Keratinocyte (primary cell): ENCODE measurements at regions not wholly inside any gene's neighbourhood (a gene's known extent, or its start where the extent isn't known, plus 50 kb on each side); places are given as distances from the start of the nearest gene placed in this dataset.

Experiments used
- DNase-seq: peaks from one replicate; pipeline ENCODE4 v3.0.0-alpha.2; 2011; ENCODE audit warnings: low read depth, missing footprints, low spot score
- FAIRE-seq: peaks from 2 replicates; lab custom pipeline; 2011; peaks lifted over from hg19 to GRCh38; lab: Jason Lieb, UNC
- H2AFZ ChIP-seq: 2 replicates; pipeline ENCODE4 v1.6.0; 2012; ENCODE audit warnings: low read length, control low read depth, inconsistent platforms; ENCODE audit not compliant: control insufficient read depth
- H3K27ac ChIP-seq: 2 replicates; pipeline ENCODE4 v1.5.1; 2011; ENCODE audit warnings: low read length; ENCODE audit not compliant: control insufficient read depth, insufficient read depth
- H3K27me3 ChIP-seq: 3 replicates; pipeline ENCODE4 v1.6.0; 2011; ENCODE audit warnings: low read length; ENCODE audit not compliant: control insufficient read depth, insufficient read depth; ENCODE audit errors: extremely low read depth
- H3K36me3 ChIP-seq, 2 experiments: 2 replicates in 1 of 2; 3 replicates in 1 of 2; pipeline ENCODE4 v1.5.1; 2011; ENCODE audit warnings: low read length in 2 of 2, mild to moderate bottlenecking in 1 of 2; ENCODE audit not compliant: control insufficient read depth in 2 of 2, insufficient read depth in 2 of 2; ENCODE audit errors: extremely low read depth in 1 of 2
- H3K4me1 ChIP-seq: 3 replicates; pipeline ENCODE4 v1.5.1; 2011; ENCODE audit warnings: low read length; ENCODE audit not compliant: control insufficient read depth, insufficient read depth; ENCODE audit errors: extremely low read depth
- H3K4me2 ChIP-seq: 3 replicates; pipeline ENCODE4 v1.6.0; 2011; ENCODE audit warnings: low read depth, low read length; ENCODE audit not compliant: control insufficient read depth, insufficient read depth; ENCODE audit errors: extremely low read depth
- H3K4me3 ChIP-seq, 3 experiments: fragments of 200-600 bp in 1 of 3; sonication (generic) in 1 of 3; 2 replicates in 2 of 3; 3 replicates in 1 of 3; pipeline ENCODE4 v1.5.1; 2011 to 2016; ENCODE audit warnings: low read length in 3 of 3, mild to moderate bottlenecking in 3 of 3, control low read depth in 2 of 3, inconsistent platforms in 1 of 3, low read depth in 1 of 3, mixed read lengths in 1 of 3, mixed run types in 1 of 3, moderate library complexity in 1 of 3; ENCODE audit not compliant: control insufficient read depth in 2 of 3, insufficient read depth in 2 of 3; ENCODE audit errors: extremely low read depth in 1 of 3
- H3K79me2 ChIP-seq: 2 replicates; pipeline ENCODE4 v1.6.0; 2012; ENCODE audit warnings: low read length; ENCODE audit not compliant: control insufficient read depth, insufficient read depth
- H3K9ac ChIP-seq: 3 replicates; pipeline ENCODE4 v1.6.0; 2011; ENCODE audit warnings: low read length; ENCODE audit not compliant: control insufficient read depth, insufficient read depth; ENCODE audit errors: extremely low read depth
- H3K9me1 ChIP-seq: 3 replicates; pipeline ENCODE4 v1.6.0; 2011; ENCODE audit warnings: low read length; ENCODE audit not compliant: control insufficient read depth, insufficient read depth; ENCODE audit errors: extremely low read depth
- H3K9me3 ChIP-seq: 2 replicates; pipeline ENCODE4 v1.5.1; 2012; ENCODE audit warnings: low read depth, low read length; ENCODE audit not compliant: control insufficient read depth
- H4K20me1 ChIP-seq: 3 replicates; pipeline ENCODE4 v1.6.0; 2011; ENCODE audit warnings: low read length; ENCODE audit not compliant: control insufficient read depth, insufficient read depth; ENCODE audit errors: extremely low read depth
- CTCF ChIP-seq, 3 experiments: IDR thresholded peaks in 1 of 3; conservative IDR thresholded peaks in 1 of 3; optimal IDR thresholded peaks in 1 of 3; 2 replicates in 2 of 3; 3 replicates in 1 of 3; pipeline versions ENCODE3 to v1.5.1; 2011; ENCODE audit warnings: low read length in 3 of 3, mild to moderate bottlenecking in 3 of 3, moderate library complexity in 2 of 3, control low read depth in 1 of 3, inconsistent platforms in 1 of 3; ENCODE audit not compliant: insufficient read depth in 2 of 3; ENCODE audit errors: extremely low read depth in 1 of 3
- EZH2 ChIP-seq: IDR thresholded peaks from one replicate; pipeline ENCODE4 v1.6.1; 2012; ENCODE audit warnings: inconsistent platforms, mild to moderate bottlenecking, low read length, moderate library complexity
- dilution Hi-C: fragments of 300-500 bp; cut with MboI; formaldehyde crosslinking; loops from one replicate; pipeline ENCODE4 v1.7.0; 2020; ENCODE audit warnings: low sequenced_read_pairs; ENCODE audit not compliant: extremely low pct_ligation_motif_present

GRCh38 chr15:98437752-98438151, 210.6 kb upstream of the IGF1R start:
- FAIRE-seq, result no peak
- H3K4me1 ChIP-seq, result no peaks in the 10 kb centered on the region

GRCh38 chr15:98438326-98438725, 210.0 kb upstream of the IGF1R start:
- TF ChIP-seq CTCF (optimal IDR thresholded peaks at IDR 0.05 in 1 of 3, IDR thresholded peaks at IDR 0.05 in 1 of 3, conservative IDR thresholded peaks at IDR 0.05 in 1 of 3; ENCODE audit: extremely low read depth in 1 of 3, insufficient read depth in 2 of 3, low read length in 3 of 3) (no peak), EZH2 (no peak)
- Histone ChIP-seq H3K27ac (no peak overlapping the region), H3K36me3 (no peaks in the 10 kb centered on the region), H3K9me1 (no peaks in the 10 kb centered on the region), H2AFZ (no peak overlapping the region), H3K4me3 (no peak overlapping the region), H3K27me3 (peaks cover 8% of the 10 kb centered on the region), H3K79me2 (no peaks in the 10 kb centered on the region), H3K9me3 (no peaks in the 10 kb centered on the region), H3K9ac (no peak overlapping the region), H3K4me1 (no peaks in the 10 kb centered on the region), H4K20me1 (no peaks in the 10 kb centered on the region), H3K4me2 (no peak overlapping the region)
- dilution Hi-C loops, result no loop called here
- FAIRE-seq, result no peak
- no peak for DNase-seq

More at GRCh38 chr15:98437752-98438151, 210.6 kb upstream of the IGF1R start:
- Histone ChIP-seq H3K27ac (no peak overlapping the region), H3K27me3 (peaks cover 8% of the 10 kb centered on the region), H3K4me3 (no peak overlapping the region), H4K20me1 (no peaks in the 10 kb centered on the region), H3K36me3 (no peaks in the 10 kb centered on the region), H3K9ac (no peak overlapping the region), H3K9me3 (no peaks in the 10 kb centered on the region), H2AFZ (no peak overlapping the region), H3K9me1 (no peaks in the 10 kb centered on the region), H3K4me2 (no peak overlapping the region), H3K79me2 (no peaks in the 10 kb centered on the region)
- no peak for TF ChIP-seq CTCF (optimal IDR thresholded peaks at IDR 0.05 in 1 of 3, IDR thresholded peaks at IDR 0.05 in 1 of 3, conservative IDR thresholded peaks at IDR 0.05 in 1 of 3; ENCODE audit: extremely low read depth in 1 of 3, insufficient read depth in 2 of 3, low read length in 3 of 3)
- TF ChIP-seq EZH2, result no peak
- dilution Hi-C loops, result no loop called here
- DNase-seq, result no peak
